Endothelial cell of umbilical vein (primary cell): ENCODE measurements at regions not wholly inside any gene's neighbourhood (a gene's known extent, or its start where the extent isn't known, plus 50 kb on each side); places are given as distances from the start of the nearest gene placed in this dataset.

Source experiments
- BruUV-seq: library from RNA; stranded (reverse); fragments of 400-500 nt; replicated peaks from 2 replicates; lab custom pipeline; 2021; lab: Mats Ljungman, UMichigan
- CTCF ChIA-PET: fragments of 300-600, 350-600 bp; sonication (Branson Sonifier 250); formaldehyde crosslinking; loops from one replicate; lab custom pipeline; 2021; ENCODE audit warnings: antibody characterized with exemption, inconsistent platforms; lab: Charles Lee
- POLR2A ChIA-PET: fragments of 300-600, 350-600 bp; sonication (Branson Sonifier 250); formaldehyde crosslinking; loops from one replicate; lab custom pipeline; 2021; ENCODE audit warnings: antibody characterized with exemption, inconsistent platforms; lab: Charles Lee
- DNase-seq: peaks from one replicate; pipeline ENCODE4 v3.0.0-alpha.2; 2011; ENCODE audit warnings: low read depth, low spot score
- FAIRE-seq: peaks from 2 replicates; lab custom pipeline; 2011; peaks lifted over from hg19 to GRCh38; lab: Jason Lieb, UNC
- H2AFZ ChIP-seq: 2 replicates; pipeline ENCODE4 v1.6.0; 2012; ENCODE audit warnings: low read depth, low read length, control low read depth, inconsistent platforms
- H3K27ac ChIP-seq: 2 replicates; pipeline ENCODE4 v1.5.1; 2011; ENCODE audit warnings: low read depth, mild to moderate bottlenecking, control low read depth, low read length, moderate library complexity; ENCODE audit not compliant: insufficient read depth
- H3K27me3 ChIP-seq, 2 experiments: 2 replicates each; pipeline versions ENCODE4 v1.6.0 to v1.6.1; 2011; ENCODE audit warnings: low read length in 2 of 2, mixed read lengths in 1 of 2; ENCODE audit not compliant: control insufficient read depth in 2 of 2, insufficient read depth in 2 of 2
- H3K36me3 ChIP-seq, 2 experiments: 2 replicates in 1 of 2; 3 replicates in 1 of 2; pipeline ENCODE4 v1.5.1; 2011; ENCODE audit warnings: low read length in 2 of 2, mild to moderate bottlenecking in 1 of 2, moderate library complexity in 1 of 2; ENCODE audit not compliant: control insufficient read depth in 2 of 2, insufficient read depth in 2 of 2; ENCODE audit errors: extremely low read depth in 1 of 2
- H3K4me1 ChIP-seq: 3 replicates; pipeline ENCODE4 v1.5.1; 2011; ENCODE audit warnings: mild to moderate bottlenecking, low read length; ENCODE audit not compliant: control insufficient read depth, insufficient read depth; ENCODE audit errors: extremely low read depth
- H3K4me2 ChIP-seq: 2 replicates; pipeline ENCODE4 v1.6.1; 2011; ENCODE audit warnings: low read length, control low read depth, mixed read lengths; ENCODE audit not compliant: insufficient read depth
- H3K4me3 ChIP-seq, 3 experiments: fragments of 200-600 bp in 1 of 3; sonication (generic), shearing (Covaris generic) in 1 of 3; replicated peaks in 1 of 3; 2 replicates each; pipeline ENCODE4 v1.5.1; 2011 to 2016; ENCODE audit warnings: control low read depth in 3 of 3, low read length in 3 of 3, mild to moderate bottlenecking in 2 of 3, inconsistent platforms in 1 of 3, low read depth in 1 of 3, moderate library complexity in 1 of 3; ENCODE audit not compliant: insufficient read depth in 1 of 3
- H3K79me2 ChIP-seq: 2 replicates; pipeline ENCODE4 v1.6.0; 2012; ENCODE audit warnings: low read length, inconsistent platforms; ENCODE audit not compliant: control insufficient read depth, insufficient read depth
- H3K9ac ChIP-seq: replicated peaks from 2 replicates; pipeline ENCODE3; 2011; ENCODE audit warnings: low read length, control low read depth; ENCODE audit not compliant: insufficient read depth; ENCODE audit errors: extremely low read depth
- H3K9me1 ChIP-seq: replicated peaks from 3 replicates; pipeline ENCODE4 v1.6.0; 2011; ENCODE audit warnings: mild to moderate bottlenecking, low read length; ENCODE audit not compliant: control insufficient read depth, insufficient read depth; ENCODE audit errors: extremely low read depth
- H3K9me3 ChIP-seq: replicated peaks from 2 replicates; pipeline ENCODE4 v1.5.1; 2012; ENCODE audit warnings: low read length, inconsistent platforms; ENCODE audit not compliant: control insufficient read depth, insufficient read depth
- H4K20me1 ChIP-seq: replicated peaks from 2 replicates; pipeline ENCODE3; 2011; ENCODE audit warnings: mild to moderate bottlenecking, low read length; ENCODE audit not compliant: control insufficient read depth, insufficient read depth; ENCODE audit errors: extremely low read depth
- CTCF ChIP-seq, 2 donors: IDR thresholded peaks; 1 replicate in 1 of 2; 2 replicates in 1 of 2; pipeline ENCODE4 v1.5.1; 2011; ENCODE audit warnings: low read length in 2 of 2, mild to moderate bottlenecking in 2 of 2, moderate library complexity in 2 of 2, control low read depth in 1 of 2, inconsistent platforms in 1 of 2, low read depth in 1 of 2; ENCODE audit not compliant: insufficient read depth in 1 of 2; ENCODE audit errors: extremely low read depth in 1 of 2
- EZH2 ChIP-seq: IDR thresholded peaks from 2 replicates; pipeline ENCODE4 v1.6.1; 2012; ENCODE audit warnings: borderline replicate concordance, low read depth, mild to moderate bottlenecking, moderate library complexity, low read length, inconsistent platforms; ENCODE audit not compliant: severe bottlenecking
- FOS ChIP-seq: IDR thresholded peaks from 2 replicates; pipeline ENCODE4 v1.6.1; 2011; ENCODE audit warnings: mild to moderate bottlenecking, low read length, moderate library complexity, borderline replicate concordance; ENCODE audit not compliant: insufficient read depth
- GATA2 ChIP-seq: IDR thresholded peaks from 2 replicates; pipeline ENCODE4 v1.7.0; 2011; ENCODE audit warnings: low read depth, mild to moderate bottlenecking, moderate library complexity, mixed read lengths, low read length; ENCODE audit not compliant: insufficient read length, insufficient read depth
- JUN ChIP-seq: IDR thresholded peaks from 2 replicates; pipeline ENCODE4 v1.6.1; 2011; ENCODE audit warnings: borderline replicate concordance, low read depth; ENCODE audit not compliant: insufficient read length, insufficient read depth
- MYC ChIP-seq: IDR thresholded peaks from one replicate; pipeline ENCODE4 v1.6.1; 2011; ENCODE audit warnings: mild to moderate bottlenecking, low read depth, low read length
- POLR2A ChIP-seq: IDR thresholded peaks from 2 replicates; pipeline ENCODE4 v1.6.1; 2012; ENCODE audit warnings: low read depth, mild to moderate bottlenecking, control low read depth, low read length
- POLR2AphosphoS5 ChIP-seq: IDR thresholded peaks from 2 replicates; pipeline ENCODE4 v1.6.1; 2012; ENCODE audit warnings: low read depth, mild to moderate bottlenecking, control low read depth, low read length, moderate library complexity; ENCODE audit not compliant: insufficient read depth
- dilution Hi-C: fragments of 300-500 bp; cut with MboI; formaldehyde crosslinking; loops from one replicate; pipeline ENCODE4 v1.15.0; 2019; ENCODE audit warnings: low sequenced_read_pairs; ENCODE audit not compliant: extremely low pct_ligation_motif_present
- intact Hi-C: fragments of 100-400 bp; cut with micrococcal nuclease; formaldehyde crosslinking; loops from one replicate; pipeline ENCODE4 v1.10.0; 2022
- TF ChIP-seq, protein P1 (sequence below): IDR thresholded peaks from 2 replicates; pipeline ENCODE4 v1.6.1; 2011; ENCODE audit not compliant: insufficient read depth, insufficient read length

DNA sequence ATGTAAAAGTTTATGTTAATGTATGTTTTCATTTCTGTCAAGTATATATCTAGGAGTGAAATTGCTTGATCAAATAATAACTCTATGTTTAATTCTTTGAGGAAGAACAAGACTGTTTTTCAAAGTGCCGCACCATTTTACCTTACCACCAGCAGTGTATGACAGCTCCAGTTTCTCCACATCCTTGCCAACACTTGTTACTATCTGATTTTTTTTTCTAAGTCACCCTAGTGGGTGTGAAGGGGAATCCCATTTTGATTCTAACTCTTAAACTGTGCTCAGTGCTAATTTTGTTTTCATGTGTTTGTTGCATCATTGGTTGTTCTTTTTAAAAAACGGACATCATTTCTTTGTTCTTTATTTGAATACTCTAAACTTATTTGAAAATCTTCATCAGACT, 120.2 kb upstream of the CDK6 start:
- POLR2A ChIA-PET = no interaction called here
- no peak overlapping the region for H2AFZ ChIP-seq
- no peaks in the 10 kb centered on the region for H4K20me1 ChIP-seq
- BruUV-seq = no TSS peak
- no peaks in the 10 kb centered on the region for H3K27me3 ChIP-seq
- DNase-seq = no peak
- TF ChIP-seq JUN (no peak), POLR2A (no peak), GATA2 (no peak), EZH2 (no peak), FOS (no peak), MYC (no peak), POLR2AphosphoS5 (no peak), CTCF (IDR thresholded peaks at IDR 0.05; ENCODE audit: extremely low read depth in 1 of 2, insufficient read depth in 1 of 2, low read depth in 1 of 2, low read length in 2 of 2) (no peak)
- TF ChIP-seq, protein P1, sequence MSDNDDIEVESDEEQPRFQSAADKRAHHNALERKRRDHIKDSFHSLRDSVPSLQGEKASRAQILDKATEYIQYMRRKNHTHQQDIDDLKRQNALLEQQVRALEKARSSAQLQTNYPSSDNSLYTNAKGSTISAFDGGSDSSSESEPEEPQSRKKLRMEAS = no peak
- no peaks in the 10 kb centered on the region for H3K36me3 ChIP-seq
- H3K4me3 ChIP-seq = no peak overlapping the region
- FAIRE-seq = no peak
- H3K4me1 ChIP-seq = no peaks in the 10 kb centered on the region
- no peak overlapping the region for H3K4me2 ChIP-seq
- CTCF ChIA-PET = no interaction called here
- intact Hi-C loops (no loop called here), dilution Hi-C loops (no loop called here)
- H3K9me3 ChIP-seq = no peaks in the 10 kb centered on the region
- H3K9me1 ChIP-seq = no peaks in the 10 kb centered on the region
- no peak overlapping the region for H3K27ac ChIP-seq
- no peak overlapping the region for H3K9ac ChIP-seq
- no peaks in the 10 kb centered on the region for H3K79me2 ChIP-seq
